ENCODE measurements at regions not wholly inside any gene's neighbourhood (a gene's known extent, or its start where the extent isn't known, plus 50 kb on each side); places are given as distances from the start of the nearest gene placed in this dataset.

DNA sequence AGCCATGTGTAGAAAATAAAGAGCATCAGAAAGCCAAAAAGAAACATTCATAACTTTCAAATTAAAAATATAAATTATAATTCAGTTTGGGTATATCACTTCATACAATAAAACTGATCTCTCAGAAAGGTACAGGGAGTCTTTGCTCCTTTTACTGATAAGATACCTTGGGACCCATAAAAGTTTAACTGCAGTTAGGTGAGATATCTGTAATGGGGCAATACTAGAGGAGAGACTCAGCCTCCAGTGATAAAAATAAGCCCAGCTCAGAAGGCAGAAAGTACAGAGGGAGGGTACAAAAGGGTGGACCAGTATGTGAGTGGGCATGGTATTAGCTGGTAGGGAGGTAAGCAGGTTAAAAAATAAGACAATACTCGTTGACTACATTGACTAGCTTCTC is 180.9 kb upstream of the AGTR2 start:
- no peak for DNase-seq (ENCODE audit: extremely low spot score in 2 of 2)
- Histone ChIP-seq H3K27me3 (no peaks in the 10 kb centered on the region), H3K9me3 (no peaks in the 10 kb centered on the region), H3K4me3 (no peak overlapping the region), H3K36me3 (no peaks in the 10 kb centered on the region), H3K4me1 (no peaks in the 10 kb centered on the region), H3K27ac (no peak overlapping the region)
- intact Hi-C loops (cut with DNase I) = no loop called here
- TF ChIP-seq POLR2A (IDR thresholded peaks at IDR 0.05) (no peak), POLR2AphosphoS5 (IDR thresholded peaks at IDR 0.05; ENCODE audit: insufficient read depth in 1 of 2, low read depth in 1 of 2) (no peak), CTCF (IDR thresholded peaks at IDR 0.05) (no peak)

DNA sequence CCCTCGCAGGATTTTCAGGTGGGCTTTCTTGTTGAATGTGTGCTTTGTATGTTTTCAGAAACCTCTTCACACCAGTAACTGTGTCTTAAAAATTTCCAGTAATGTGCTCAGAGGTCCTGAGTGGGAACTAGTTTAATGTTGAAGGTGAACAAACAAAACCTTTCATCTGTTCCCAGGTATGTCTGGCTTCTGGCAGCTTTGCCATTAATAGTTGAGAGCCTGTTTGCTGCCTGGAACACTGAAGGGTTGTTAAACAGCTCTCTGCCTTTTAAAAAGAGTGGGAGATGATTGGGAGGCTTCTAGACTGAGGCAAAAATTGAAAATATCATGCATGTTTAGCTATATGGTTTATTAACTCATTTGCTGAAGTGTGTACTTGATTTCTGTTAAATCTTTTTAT is 161.2 kb upstream of the AGTR2 start:
- Histone ChIP-seq H3K27me3 (no peaks in the 10 kb centered on the region), H3K27ac (no peak overlapping the region), H3K9me3 (no peaks in the 10 kb centered on the region), H3K4me3 (no peak overlapping the region), H3K4me1 (no peaks in the 10 kb centered on the region), H3K36me3 (no peaks in the 10 kb centered on the region)
- TF ChIP-seq CTCF (IDR thresholded peaks at IDR 0.05) (no peak), POLR2A (IDR thresholded peaks at IDR 0.05) (no peak), POLR2AphosphoS5 (IDR thresholded peaks at IDR 0.05; ENCODE audit: insufficient read depth in 1 of 2, low read depth in 1 of 2) (no peak)
- intact Hi-C loops (cut with DNase I) = no loop called here
- no peak for DNase-seq (ENCODE audit: extremely low spot score in 2 of 2)

GRCh38 chrX:116009861-116010710 is 160.5 kb upstream of the AGTR2 start:
- Histone ChIP-seq H3K9me3 (no peaks in the 10 kb centered on the region), H3K27ac (no peak overlapping the region), H3K27me3 (no peaks in the 10 kb centered on the region), H3K4me3 (no peak overlapping the region), H3K36me3 (no peaks in the 10 kb centered on the region), H3K4me1 (no peaks in the 10 kb centered on the region)
- no peak for TF ChIP-seq POLR2AphosphoS5 (IDR thresholded peaks at IDR 0.05; ENCODE audit: insufficient read depth in 1 of 2, low read depth in 1 of 2)
- no peak for TF ChIP-seq POLR2A (IDR thresholded peaks at IDR 0.05)
- TF ChIP-seq CTCF (IDR thresholded peaks at IDR 0.05) = no peak
- no peak for DNase-seq (ENCODE audit: extremely low spot score in 2 of 2)
- intact Hi-C loops (cut with DNase I) = no loop called here

DNA sequence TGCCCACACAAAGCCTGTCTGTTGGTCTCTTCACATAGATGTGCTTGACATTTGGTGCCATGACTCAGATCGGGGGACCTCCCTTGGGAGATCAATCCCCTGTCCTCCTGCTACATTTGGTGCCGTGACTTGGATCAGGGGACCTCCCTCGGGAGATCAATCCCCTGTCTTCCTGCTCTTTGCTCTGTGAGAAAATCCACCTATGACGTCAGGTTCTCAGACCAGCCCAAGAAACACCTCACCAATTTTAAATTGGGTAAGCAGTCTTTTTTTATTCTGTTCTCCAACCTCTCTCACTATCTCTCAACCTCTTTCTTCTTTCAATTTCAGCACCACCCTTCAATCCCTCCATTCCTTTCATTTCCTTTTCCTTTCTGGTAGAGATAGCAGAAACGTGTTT is 159.6 kb upstream of the AGTR2 start:
- Histone ChIP-seq H3K27me3 (no peaks in the 10 kb centered on the region), H3K9me3 (no peaks in the 10 kb centered on the region), H3K4me1 (no peaks in the 10 kb centered on the region), H3K36me3 (no peaks in the 10 kb centered on the region), H3K27ac (no peak overlapping the region), H3K4me3 (no peak overlapping the region)
- no peak for DNase-seq (ENCODE audit: extremely low spot score in 2 of 2)
- intact Hi-C loops (cut with DNase I) = no loop called here
- TF ChIP-seq POLR2AphosphoS5 (IDR thresholded peaks at IDR 0.05; ENCODE audit: insufficient read depth in 1 of 2, low read depth in 1 of 2) = no peak
- no peak for TF ChIP-seq CTCF (IDR thresholded peaks at IDR 0.05)
- no peak for TF ChIP-seq POLR2A (IDR thresholded peaks at IDR 0.05)

DNA sequence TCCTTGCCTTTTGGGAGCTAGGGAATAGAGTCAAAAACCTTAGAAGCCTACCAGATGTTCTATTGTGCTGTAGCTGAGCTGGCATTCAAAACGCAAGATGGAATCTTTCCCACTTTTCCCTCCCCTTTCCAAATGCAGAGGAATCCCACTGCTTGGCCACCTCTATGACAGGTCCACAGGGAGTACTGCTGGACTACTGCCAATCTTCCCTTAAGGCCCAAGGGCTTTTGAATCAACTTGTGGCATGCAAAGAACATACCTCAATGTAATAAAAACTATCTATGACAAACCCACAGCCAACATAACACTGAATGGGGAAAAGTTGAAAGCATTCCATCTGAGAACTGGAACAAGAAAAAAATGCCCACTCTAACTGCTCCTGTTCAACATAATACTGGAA is 139.2 kb upstream of the AGTR2 start:
- Histone ChIP-seq H3K4me3 (no peak overlapping the region), H3K27ac (no peak overlapping the region), H3K36me3 (no peaks in the 10 kb centered on the region), H3K27me3 (no peaks in the 10 kb centered on the region), H3K9me3 (no peaks in the 10 kb centered on the region), H3K4me1 (no peaks in the 10 kb centered on the region)
- no peak for DNase-seq (ENCODE audit: extremely low spot score in 2 of 2)
- intact Hi-C loops (cut with DNase I) = no loop called here
- TF ChIP-seq POLR2A (IDR thresholded peaks at IDR 0.05) = no peak
- no peak for TF ChIP-seq POLR2AphosphoS5 (IDR thresholded peaks at IDR 0.05; ENCODE audit: insufficient read depth in 1 of 2, low read depth in 1 of 2)
- TF ChIP-seq CTCF (IDR thresholded peaks at IDR 0.05) = no peak
